GF-D8 (cell line): ENCODE measurements at regions not wholly inside any gene's neighbourhood (a gene's known extent, or its start where the extent isn't known, plus 50 kb on each side); places are given as distances from the start of the nearest gene placed in this dataset.
"Not testable (repeated sequence)": the region's sequence is repeated elsewhere in the genome, so short reads cannot be mapped to it uniquely, and the experiment has no call there.

Experiments
- DNase-seq: peaks from one replicate; lab custom pipeline; 2025; lab: John Stamatoyannopoulos, UW

DNA sequence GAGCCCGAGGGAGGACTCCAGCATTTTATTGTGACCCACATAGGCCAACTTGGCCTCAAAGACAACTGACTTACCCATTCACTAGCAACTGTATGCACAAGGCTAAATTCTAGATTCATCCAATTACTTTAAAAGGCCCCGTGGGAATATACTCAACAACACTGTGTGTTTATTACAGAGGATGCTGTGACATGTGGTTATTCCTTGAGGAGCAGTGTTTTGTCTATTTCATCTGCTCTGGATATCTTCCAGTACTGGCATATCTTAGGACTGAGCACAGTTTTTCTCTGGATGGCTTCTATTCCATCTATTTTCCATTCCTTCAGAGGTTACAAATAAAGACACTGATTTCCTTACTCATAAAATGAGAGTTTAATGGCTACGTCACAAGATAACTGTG lies 87.2 kb upstream of the KRAS start:
- no peak for DNase-seq

DNA sequence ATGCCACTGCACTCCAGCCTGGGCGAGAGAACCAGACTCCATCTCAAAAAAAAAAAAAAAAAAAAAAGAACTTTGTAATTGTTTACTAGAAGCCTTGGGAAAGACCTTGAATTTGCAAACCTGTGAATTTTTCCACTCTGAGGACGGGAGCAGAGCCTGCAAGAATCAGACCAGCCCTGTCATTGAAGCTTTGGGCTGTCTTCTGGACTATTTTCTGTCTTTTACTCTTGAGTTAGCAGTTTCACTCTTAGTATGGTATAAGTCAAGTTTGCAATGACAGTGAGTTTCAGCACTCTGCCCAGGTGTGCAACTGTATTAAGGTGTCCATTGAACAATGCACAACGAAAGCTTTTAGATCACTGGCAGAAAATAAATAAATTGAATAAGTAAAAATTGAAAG lies 81.4 kb upstream of the KRAS start:
- DNase-seq, result no peak

DNA sequence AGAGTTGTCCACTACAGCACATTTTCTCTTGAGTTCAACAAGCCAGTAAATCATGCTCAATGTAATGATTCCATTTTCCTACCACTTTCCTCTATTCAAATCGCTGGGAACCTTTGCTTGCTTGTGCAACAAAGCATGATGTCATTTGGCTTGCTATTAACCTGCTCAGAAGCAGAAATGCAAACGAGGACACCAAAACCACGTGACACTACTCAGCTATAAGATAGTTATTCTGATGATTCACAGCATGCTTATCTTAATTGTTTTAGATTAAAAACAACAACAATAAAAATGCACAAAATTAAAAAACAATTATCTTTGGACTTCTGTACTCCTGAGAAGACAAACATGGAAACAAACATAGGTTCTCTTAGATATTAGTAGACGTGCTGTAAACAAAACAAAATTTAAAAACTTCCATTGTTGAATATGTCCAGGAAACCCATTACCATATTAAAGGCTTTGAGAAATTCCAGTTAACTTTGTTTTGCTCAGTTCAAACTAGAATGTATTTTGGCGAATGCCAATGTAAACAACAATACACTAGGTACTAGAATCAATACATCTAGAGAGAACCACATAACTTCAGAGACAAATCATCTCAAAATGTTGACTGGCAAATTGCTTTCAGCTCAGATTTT lies 77.5 kb upstream of the KRAS start:
- no peak for DNase-seq

DNA sequence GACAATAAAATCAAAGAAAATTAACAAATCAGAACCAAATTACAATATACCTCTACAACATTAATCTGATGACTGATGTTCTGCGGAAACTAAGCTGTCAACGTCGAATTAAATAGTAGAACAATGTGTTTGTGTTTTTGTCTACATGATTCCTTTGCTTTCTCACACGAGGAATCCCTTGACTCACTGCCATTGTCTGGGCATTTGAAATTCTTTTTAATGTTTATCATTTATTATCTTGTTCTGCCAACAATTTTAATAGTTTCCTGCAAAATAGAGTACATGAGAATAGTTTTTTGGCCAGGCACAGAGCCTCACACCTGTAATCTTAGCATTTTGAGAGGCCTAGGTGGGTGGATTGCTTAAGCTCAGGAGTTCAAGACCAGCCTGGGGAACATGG lies 76.6 kb upstream of the KRAS start:
- no peak for DNase-seq

DNA sequence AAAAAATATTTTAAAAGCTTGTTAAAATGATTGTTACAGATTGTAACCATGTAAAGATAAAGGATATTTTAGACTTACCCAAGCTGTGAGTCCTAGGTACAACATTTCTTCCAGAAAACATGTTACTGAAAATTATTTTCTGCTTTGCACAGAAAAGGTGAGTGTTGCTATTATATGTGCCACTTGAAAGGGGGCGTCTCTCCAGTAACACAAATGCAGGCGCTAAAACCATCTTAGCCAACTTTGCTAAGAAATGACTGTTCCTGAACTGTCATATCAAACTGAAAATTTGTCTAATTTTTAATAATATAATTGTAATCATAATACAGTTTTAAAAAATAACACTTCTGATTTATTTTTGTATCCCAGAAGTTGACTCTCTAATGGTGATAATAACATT lies 75.6 kb upstream of the KRAS start:
- no peak for DNase-seq

DNA sequence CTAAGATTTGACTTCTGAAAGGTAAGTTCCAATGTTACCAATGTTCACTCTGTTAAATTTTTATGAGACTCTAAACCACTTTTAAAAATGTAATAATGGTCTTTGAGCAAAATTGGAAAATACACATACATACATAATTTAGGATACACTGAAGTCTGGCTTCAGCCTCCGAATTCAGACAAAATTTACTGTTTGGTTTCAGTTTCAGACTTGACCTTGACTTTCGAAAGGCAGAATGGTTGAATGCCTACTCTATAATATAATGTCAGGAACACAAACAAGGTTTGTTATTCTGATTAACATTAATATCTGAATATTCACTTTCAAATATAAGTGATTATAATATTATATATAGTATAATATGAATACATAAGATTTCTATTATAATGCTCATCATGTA lies 74.1 kb upstream of the KRAS start:
- DNase-seq, result no peak

DNA sequence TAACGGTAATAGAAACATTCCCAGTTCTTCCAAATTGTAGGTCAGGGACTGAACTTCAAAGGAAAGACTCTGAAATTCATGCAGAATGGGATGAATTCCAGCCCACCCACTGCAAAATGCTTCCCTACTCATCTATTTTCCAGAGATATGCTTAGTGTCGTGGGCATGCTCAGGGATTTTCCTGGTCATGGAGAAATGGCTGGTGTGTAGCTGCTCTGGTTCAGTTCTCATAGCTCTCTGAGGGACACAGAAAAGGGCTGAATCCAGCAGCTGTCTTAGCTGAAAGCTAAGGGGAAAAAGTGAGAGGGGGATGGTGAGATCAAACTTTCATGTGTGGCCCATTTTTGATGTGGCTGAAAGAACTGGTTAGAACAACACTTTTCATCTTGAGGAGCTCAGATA lies 72.9 kb upstream of the KRAS start:
- no peak for DNase-seq

DNA sequence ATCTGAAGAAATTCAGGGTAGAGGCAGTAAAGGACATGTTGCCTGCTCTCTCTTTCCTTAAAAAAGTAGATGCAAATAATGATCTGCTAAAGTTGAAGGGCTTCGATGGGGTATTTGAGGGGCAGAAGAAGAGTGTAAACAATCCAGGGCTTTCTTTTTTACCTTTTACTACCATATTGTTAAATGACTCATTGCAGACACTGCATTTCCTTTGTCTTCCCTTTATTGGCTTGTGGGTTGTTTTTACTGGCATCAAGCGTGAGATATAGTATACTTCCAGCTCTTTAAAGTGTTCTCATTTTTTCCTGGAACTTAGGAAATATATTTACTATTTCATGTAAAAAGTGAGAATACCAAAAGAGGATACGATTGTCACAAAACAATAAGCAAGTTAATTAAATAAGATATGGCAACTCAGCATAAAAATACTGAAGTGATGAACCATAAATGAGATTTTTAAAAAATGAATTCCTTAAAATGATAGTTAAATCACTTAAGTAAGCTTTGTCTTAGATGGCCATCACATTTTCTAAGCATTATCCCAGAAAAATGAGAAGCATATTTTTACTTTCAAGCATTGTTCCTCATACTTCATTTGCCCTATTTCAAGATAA lies 72.3 kb upstream of the KRAS start:
- no peak for DNase-seq

DNA sequence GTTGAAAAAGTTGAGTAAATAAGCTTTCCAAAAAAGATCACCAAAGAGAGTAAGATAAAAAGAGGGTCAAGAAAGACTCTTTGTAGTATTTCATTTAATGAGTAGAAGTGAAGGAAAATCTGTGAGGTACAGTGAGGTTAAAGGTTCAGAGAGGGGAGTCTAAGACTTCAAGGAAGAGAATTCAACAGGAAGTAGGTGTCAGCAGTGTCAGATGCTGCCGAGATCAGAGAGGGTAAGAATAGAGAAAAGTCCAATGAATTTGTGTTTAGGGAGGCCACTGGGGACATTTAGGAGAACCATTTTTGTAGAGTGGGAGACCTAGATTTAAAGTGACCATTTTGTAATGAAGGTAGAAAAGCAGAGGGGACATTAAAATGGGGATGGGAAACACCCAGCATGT lies 71.6 kb upstream of the KRAS start:
- DNase-seq, result no peak

DNA sequence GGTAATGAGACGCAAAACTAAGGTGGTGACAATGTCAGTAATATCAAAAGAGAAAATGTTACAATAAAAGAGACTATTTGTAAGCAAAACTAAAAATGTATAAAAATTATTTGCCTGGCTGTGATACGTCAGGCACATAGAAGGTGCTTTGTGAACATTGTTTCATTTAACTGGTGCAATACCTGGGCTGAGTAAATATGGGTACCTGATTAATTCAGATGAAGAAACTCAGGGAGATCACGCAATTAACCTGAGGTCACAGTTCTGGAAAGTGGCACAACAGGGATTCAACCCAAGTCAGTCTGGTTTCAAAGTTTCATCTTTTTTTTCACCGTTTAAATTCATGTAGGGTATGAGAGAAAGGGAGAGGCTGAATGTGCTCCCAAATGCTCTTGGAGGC lies 71.0 kb upstream of the KRAS start:
- no peak for DNase-seq

DNA sequence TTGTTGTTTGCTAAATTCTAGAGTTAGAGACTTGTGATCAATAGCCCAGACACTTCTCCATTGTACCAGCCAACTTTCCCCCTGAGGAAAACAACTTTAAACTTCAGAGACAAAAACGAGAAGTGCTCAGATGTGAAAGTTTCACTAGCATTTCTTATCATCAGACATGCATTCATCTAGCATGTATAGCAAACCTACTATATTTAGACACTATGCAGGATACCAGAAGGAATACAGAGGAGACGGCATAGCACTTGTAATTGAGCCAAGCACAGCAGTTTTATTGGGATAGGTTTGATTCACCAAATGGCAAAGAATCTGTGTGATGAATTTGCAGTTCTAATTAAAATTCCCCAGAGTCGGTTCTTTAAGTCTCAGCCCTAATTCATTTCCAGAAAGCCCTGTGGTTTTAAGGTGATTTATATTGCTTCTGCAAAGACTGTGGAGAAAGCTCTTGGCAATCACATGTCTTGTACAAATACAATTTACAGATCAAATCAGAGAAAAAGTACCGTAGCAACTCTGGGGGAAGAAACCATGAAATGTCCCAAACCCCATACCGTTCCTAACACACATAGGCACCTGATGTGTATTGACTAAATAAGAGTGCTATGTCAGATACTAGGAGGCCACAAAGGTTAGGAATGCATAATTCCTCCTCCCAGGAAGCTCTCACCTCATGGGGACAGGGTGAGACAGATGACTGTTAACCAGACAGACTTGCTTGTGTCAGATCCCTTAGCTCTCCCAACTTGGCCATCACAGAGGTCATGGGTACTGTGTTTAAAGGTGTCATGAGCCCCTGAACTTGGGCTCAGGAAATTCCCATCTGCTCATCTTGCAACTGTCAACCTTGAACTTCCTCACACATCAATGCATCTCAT lies 69.6 kb upstream of the KRAS start:
- no peak for DNase-seq

DNA sequence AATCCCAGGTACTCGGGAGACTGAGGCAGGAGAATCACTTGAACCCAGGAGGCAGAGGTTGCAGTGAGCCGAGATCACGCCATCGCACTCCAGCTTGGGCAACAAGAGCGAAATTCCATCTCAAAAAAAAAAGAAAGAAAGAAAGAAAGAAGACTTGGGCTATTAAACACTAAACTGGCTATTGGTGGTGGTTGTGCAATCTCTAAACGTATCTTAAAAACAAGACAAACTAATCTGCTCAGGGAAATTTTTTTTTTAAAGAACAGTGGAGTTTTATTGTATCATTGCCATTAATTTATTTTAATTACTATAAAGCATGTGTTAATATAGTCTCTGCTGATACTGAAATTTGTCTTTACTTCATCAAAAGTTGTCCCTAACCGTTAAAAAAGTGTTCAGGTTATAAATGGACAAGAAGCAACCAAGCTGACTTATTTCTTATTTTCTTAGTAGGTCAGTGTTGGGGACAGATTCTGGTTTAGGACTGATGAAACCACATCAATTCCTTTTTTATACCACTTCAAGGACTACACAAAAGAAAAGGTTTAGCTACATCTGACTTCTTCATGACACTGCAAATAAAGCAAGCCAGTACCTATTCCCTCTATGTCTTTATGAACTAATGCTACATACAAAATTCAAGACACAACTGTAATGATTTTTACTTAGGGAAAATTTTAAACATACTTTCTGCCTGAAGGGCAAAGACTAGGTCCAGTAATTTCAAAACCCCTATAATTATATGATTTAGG lies 68.7 kb upstream of the KRAS start:
- no peak for DNase-seq

DNA sequence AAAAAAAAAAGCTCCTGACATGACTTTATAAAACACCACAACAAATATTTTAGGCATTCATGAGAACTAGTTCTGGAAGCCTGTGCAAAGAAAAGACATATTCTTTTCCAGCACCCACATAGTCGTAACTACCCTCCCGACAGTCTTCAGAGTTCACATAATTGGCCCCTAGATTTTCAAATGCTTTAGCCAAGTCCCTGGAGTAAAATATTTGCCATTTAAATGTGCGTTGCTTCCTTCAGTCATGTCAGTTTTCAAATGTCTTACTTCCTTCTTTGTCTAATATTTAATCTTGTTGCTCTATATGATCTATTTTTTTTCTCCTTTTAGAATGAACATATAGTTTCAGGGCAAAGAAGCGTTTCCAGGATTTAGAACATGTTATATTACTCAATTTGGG lies 66.8 kb upstream of the KRAS start:
- DNase-seq, result no peak

DNA sequence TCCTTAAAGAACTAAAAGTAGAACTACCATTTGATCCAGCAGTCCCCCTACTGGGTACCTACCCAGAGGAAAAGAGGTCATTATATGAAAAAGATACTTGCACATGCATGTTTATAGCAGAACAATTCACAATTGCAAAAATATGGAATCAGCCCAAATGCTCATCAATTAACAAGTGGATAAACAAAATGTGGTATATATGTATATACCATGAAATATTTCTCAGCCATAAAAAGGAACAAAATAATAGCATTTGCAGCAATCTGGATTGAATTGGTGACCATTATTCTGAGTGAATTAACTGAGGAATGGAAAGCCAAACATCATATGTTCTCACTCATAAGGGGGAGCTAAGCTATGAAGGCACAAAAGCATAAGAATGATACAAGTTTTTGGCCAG lies 64.7 kb upstream of the KRAS start:
- no peak for DNase-seq

DNA sequence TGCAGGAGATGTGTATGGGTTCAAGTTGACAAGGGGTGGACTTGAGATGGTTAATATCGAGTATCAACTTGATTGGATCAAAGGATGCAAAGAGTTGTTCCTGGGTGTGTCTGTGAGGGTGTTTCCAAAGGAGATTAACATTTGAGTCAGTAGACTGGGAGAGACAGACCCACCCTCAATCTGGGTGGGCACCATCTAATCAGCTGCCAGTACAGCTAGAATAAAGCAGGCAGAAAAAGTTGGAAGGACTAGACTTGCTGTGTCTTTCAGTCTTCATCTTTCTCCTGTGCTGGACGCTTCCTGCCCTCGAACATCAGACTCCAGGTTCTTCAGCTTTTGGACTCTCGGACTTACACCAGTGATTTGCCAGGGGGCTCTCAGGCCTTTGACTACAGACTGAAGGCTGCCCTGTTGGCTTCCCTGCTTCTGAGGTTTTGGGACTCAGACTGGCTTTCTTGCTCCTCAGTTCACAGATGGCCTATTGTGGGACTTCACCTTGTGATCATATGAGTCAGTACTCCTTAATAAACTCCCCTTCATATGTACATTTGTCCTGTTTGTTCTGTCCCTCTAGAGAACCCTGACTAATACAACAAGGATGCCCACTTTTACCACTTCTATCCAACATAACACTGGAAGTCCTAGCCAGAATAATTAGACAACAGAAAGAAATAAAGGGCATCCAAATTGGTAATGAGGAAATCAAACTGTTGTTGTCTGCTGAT lies 62.7 kb upstream of the KRAS start:
- not testable (repeated sequence) for DNase-seq

DNA sequence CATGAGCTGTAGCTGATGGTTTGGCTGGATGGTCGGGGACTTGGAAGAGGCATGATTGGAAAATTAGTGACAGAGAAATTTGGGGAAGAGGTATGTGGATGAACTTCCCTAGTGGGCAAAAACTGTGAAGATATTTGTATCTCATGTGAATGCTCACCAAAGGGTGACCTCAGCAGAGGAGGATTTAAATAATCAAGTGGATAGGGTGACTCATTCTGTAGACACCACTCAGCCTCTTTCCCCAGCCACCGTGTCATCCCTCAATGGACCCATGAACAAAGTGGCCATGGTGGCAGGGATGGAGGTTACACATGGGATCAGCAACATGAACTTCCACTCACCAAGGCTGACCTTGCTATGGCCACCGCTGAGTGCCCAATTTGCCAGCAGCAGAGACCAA lies 60.8 kb upstream of the KRAS start:
- no peak for DNase-seq

DNA sequence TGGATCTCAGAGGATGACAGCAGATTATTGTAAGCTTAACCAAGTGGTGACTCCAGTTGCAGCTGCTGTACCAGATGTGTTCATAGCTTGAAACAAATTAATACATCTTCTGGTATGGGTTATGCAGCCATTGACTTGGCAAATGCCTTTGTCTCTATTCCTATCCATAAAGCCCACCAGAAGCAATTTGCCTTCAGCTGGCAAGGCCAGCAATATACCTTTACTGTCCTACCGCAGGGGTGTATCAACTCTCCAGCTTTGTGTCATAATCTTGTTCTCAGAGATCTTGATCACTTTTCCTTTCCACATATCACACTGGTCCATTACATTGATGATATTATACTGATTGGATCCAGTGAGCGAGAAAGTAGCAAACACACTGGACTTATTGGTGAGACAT lies 59.3 kb upstream of the KRAS start:
- DNase-seq, result not testable (repeated sequence)

DNA sequence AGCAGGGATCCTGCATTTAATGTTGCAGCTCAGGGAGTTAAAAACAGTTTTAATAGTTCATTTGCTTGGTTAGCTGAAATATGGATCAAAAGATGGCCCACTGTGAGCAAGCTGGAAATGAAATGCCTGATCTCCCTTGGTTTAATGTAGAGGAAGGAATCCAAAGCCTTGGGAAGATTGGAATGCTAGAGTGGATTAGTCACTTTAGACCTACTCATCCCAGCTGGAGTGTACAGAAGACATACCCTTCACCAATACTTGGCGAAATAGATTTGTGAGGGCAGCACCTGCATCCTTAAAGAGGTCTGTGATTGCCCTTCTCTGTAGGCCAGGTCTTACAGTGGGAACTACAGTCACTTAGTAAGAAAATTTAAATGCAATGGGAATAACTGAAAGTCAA lies 58.0 kb upstream of the KRAS start:
- DNase-seq, result no peak

DNA sequence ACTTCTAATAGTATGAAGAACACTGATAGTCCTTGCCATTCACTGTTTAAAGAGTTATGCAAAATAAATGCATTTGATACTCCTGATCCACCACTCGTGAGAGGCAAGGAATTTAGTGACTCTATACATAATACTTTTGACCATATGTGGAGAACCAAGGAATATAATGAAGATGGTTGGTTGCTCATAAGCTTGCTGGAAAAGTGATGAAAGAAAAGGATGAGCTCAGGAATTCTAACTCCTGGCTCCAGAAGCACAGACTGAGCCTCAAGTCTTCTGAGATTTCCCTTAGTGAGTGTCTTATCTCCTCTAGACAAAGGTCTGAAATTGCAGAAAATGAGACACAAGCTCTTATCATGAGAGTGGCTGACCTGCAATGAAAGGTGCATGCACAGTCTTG lies 57.1 kb upstream of the KRAS start:
- no peak for DNase-seq

DNA sequence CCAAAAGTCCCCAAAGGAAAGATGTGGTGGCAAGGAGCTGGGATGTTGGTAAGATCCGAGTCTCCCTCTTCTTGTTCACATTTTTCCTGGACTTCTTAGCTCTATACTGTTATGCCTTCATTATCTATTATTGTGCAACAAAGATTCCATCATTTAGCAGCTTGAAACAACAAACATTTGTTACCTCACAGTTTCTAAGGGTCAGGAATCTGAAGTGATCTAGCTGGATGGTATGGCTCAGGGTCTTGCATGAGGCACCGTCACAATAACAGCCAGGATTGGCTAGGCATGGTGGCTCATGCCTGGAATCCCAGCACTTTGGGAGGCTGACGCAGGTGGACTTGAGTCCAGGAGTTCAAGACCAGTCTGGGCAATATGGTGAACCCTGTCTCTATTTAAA lies 51.1 kb upstream of the KRAS start:
- no peak for DNase-seq
